HG03520 (cell line): ENCODE measurements at regions not wholly inside any gene's neighbourhood (a gene's known extent, or its start where the extent isn't known, plus 50 kb on each side); places are given as distances from the start of the nearest gene placed in this dataset.

ENCODE experiments used
- ATAC-seq: cut with Tn5 transposase; IDR thresholded peaks from one replicate; pipeline ENCODE4 v1.9.1; 2021; ENCODE audit warnings: mild to moderate bottlenecking, moderate library complexity; ENCODE audit not compliant: unreplicated experiment

- no peak for ATAC-seq
Measured at GRCh38 chr4:127574643-127575042, 58.1 kb upstream of the INTU start.

GRCh38 chr4:127575888-127576287 is 56.9 kb upstream of the INTU start:
- no peak for ATAC-seq

GRCh38 chr4:127578491-127578890 is 54.3 kb upstream of the INTU start:
- no peak for ATAC-seq

GRCh38 chr4:127578967-127579366 is 53.8 kb upstream of the INTU start:
- ATAC-seq: no peak

- no peak for ATAC-seq
Measured at GRCh38 chr4:127579821-127580220, 52.9 kb upstream of the INTU start.

- no peak for ATAC-seq
Measured at GRCh38 chr4:127580300-127580699, 52.5 kb upstream of the INTU start.

GRCh38 chr4:127580891-127581290 is 51.9 kb upstream of the INTU start:
- ATAC-seq: no peak
